Right lobe of liver (tissue), 6 donors: ENCODE measurements at regions not wholly inside any gene's neighbourhood (a gene's known extent, or its start where the extent isn't known, plus 50 kb on each side); places are given as distances from the start of the nearest gene placed in this dataset.

Source experiments
- ATAC-seq, 4 donors: fragments of 200-7000 bp; cut with Tn5 transposase; one replicate each; pipeline ENCODE4 v1.9.1; 2020; ENCODE audit warnings: mild to moderate bottlenecking in 4 of 4, moderate library complexity in 4 of 4
- DNase-seq, 3 donors: peaks; one replicate each; pipeline ENCODE4 v3.0.0-alpha.2; 2020
- H3K27ac ChIP-seq, 3 donors: fragments of 200-600 bp; one replicate each; pipeline ENCODE4 v1.8.0; 2022
- H3K27me3 ChIP-seq, 2 donors: fragments of 200-600 bp; one replicate each; pipeline ENCODE4 v1.8.0; 2022
- H3K36me3 ChIP-seq, 4 donors: fragments of 200-600 bp; sonication (generic) in 1 of 4; one replicate each; pipeline versions ENCODE4 v1.5.1 to v1.8.0; 2017 to 2022; ENCODE audit warnings: control low read depth in 1 of 4
- H3K4me1 ChIP-seq, 4 donors: fragments of 200-600 bp; sonication (generic) in 1 of 4; one replicate each; pipeline versions ENCODE4 v1.5.1 to v1.8.0; 2017 to 2022; ENCODE audit warnings: control low read depth in 1 of 4
- H3K4me3 ChIP-seq, 3 donors: fragments of 200-600 bp; one replicate each; pipeline ENCODE4 v1.8.0; 2022
- H3K9me3 ChIP-seq, 4 donors: fragments of 200-600 bp; sonication (generic) in 1 of 4; one replicate each; pipeline versions ENCODE4 v1.5.1 to v1.8.0; 2017 to 2022; ENCODE audit warnings: control low read depth in 1 of 4
- POLR2A ChIP-seq: fragments of 450-650 bp; IDR thresholded peaks from one replicate; pipeline ENCODE4 v1.6.1; 2017; ENCODE audit warnings: antibody characterized with exemption, mild to moderate bottlenecking
- WGBS: methylation state at CpG from one replicate; pipeline ENCODE4 v1.1.6; 2018; ENCODE audit warnings: low coverage, low lambda C conversion rate; ENCODE audit not compliant: insufficient coverage; ENCODE audit errors: missing lambda C conversion rate; 5-methylcytosine and 5-hydroxymethylcytosine counted together
- intact Hi-C, 2 donors: fragments of 100-400 bp; cut with DNase I; formaldehyde crosslinking; loops; one replicate each; pipeline versions ENCODE4 v1.11.2 to v1.14.1; 2022
- TF ChIP-seq, protein P1 (sequence below), 4 donors: fragments of 200-600 bp in 3 of 4; fragments of 450-650 bp in 1 of 4; IDR thresholded peaks; one replicate each; pipeline versions ENCODE4 v1.5.1 to v1.8.0; 2016 to 2022; ENCODE audit warnings: antibody characterized with exemption in 4 of 4, mild to moderate bottlenecking in 2 of 4
- donor health status: DM: no; HTN: yes; CAD: no.
- donor health status: DM: no; HTN: no; CAD: no.
- donor health status: DM: no; HTN: no; CAD: no.
- donor health status: DM: no; HTN: yes; CAD: no.
- donor health status: DM: no; HTN: yes; CAD: no.

DNA sequence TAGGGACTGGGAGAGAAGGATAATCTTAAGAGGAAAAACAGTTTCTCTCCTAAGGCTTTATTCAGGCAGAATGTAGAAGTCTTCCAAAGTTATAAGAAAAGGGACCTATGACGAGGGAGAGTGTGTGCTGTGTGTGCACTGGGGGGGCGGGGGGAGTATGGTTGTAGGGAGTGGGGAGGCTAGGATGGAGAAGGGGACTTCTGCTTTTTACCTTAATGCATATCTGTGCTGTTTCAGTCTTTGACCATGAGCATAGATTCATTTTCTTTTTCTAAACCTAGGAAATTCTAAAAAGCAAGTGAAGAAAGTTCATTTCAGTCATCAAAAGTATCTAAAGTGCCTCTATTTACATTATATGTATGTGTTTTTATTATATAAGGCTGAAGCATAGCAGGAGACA, 52.6 kb upstream of the RASA2 start:
- H3K4me1 ChIP-seq, result peaks cover 0 to 46% (median 22%) of the 10 kb centered on the region in 4 donors
- no peak overlapping the region for H3K4me3 ChIP-seq
- no peak for ATAC-seq
- H3K36me3 ChIP-seq, result no peaks in the 10 kb centered on the region
- intact Hi-C loops, result no loop called here
- H3K9me3 ChIP-seq, result no peaks in the 10 kb centered on the region
- TF ChIP-seq, protein P1, sequence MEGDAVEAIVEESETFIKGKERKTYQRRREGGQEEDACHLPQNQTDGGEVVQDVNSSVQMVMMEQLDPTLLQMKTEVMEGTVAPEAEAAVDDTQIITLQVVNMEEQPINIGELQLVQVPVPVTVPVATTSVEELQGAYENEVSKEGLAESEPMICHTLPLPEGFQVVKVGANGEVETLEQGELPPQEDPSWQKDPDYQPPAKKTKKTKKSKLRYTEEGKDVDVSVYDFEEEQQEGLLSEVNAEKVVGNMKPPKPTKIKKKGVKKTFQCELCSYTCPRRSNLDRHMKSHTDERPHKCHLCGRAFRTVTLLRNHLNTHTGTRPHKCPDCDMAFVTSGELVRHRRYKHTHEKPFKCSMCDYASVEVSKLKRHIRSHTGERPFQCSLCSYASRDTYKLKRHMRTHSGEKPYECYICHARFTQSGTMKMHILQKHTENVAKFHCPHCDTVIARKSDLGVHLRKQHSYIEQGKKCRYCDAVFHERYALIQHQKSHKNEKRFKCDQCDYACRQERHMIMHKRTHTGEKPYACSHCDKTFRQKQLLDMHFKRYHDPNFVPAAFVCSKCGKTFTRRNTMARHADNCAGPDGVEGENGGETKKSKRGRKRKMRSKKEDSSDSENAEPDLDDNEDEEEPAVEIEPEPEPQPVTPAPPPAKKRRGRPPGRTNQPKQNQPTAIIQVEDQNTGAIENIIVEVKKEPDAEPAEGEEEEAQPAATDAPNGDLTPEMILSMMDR (IDR thresholded peaks at IDR 0.05), result no peak
- TF ChIP-seq POLR2A, result no peak
- no peak overlapping the region for H3K27ac ChIP-seq
- WGBS, result 90% methylated on average over 2 of the region's 2 CpGs
- no peak for DNase-seq
- H3K27me3 ChIP-seq, result no peaks in the 10 kb centered on the region

DNA sequence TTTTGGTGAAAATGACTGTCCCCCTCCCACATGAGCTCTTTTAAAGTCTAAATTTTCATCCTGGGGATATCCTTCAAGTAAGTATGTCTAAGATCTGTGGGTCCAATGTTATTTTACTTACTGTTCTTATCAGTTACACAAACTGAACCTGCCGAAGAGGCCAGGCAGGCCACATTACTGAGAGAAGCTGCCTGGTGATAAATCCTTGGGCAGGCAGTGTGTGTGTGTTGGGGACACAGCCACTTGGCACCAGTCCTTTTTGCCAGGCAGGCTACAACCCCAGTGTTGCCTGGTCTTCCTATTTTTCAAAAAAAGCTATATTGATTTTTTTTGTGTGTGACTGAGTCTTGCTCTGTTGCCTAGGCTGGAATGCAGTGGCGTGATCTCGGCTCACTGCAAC, 50.6 kb upstream of the RASA2 start:
- no peak overlapping the region for H3K4me3 ChIP-seq
- intact Hi-C loops, result no loop called here
- H3K27ac ChIP-seq, result peak overlapping the region in 2 of 3 donors; percentile 28 to 34
- no peaks in the 10 kb centered on the region for H3K36me3 ChIP-seq
- DNase-seq (peak; percentile 54 to 67 (median 65)), ATAC-seq (peak; percentile 54 to 68 (median 62))
- peaks cover 0 to 34% (median 15%) of the 10 kb centered on the region in 4 donors for H3K4me1 ChIP-seq
- TF ChIP-seq, protein P1 (IDR thresholded peaks at IDR 0.05), result no peak
- TF ChIP-seq POLR2A, result no peak
- no peaks in the 10 kb centered on the region for H3K27me3 ChIP-seq
- no peaks in the 10 kb centered on the region for H3K9me3 ChIP-seq
- 37% methylated on average over 3 of the region's 3 CpGs for WGBS
